Kasumi-1 (cell line): ENCODE measurements at regions not wholly inside any gene's neighbourhood (a gene's known extent, or its start where the extent isn't known, plus 50 kb on each side); places are given as distances from the start of the nearest gene placed in this dataset.
A peak's percentile ranks its signal among the peaks of the same experiment; 100 is the strongest.

Source experiments
- DNase-seq, 2 experiments: peaks; one replicate each; lab custom pipeline; 2025; lab: John Stamatoyannopoulos, UW

DNA sequence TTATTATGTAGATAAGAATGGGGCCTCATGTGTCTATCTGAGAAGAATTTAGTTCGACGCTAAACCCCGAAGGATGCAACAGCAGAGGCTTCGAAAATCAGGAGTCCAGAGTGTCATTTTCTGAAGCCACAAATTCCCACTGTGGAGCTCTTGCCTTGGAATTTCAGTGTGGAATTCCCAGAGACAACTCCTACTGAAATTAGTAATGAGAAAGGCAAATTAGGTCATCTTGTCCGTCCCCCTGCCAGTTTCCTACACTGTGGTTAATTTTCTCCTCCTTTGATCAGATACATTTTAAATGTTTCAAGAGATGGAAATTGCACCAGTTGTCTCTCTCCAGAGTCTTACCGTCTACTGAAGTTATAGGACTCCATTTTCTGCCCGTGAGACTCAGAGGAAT, 633.6 kb downstream of the BNC2 start:
- no peak for DNase-seq

DNA sequence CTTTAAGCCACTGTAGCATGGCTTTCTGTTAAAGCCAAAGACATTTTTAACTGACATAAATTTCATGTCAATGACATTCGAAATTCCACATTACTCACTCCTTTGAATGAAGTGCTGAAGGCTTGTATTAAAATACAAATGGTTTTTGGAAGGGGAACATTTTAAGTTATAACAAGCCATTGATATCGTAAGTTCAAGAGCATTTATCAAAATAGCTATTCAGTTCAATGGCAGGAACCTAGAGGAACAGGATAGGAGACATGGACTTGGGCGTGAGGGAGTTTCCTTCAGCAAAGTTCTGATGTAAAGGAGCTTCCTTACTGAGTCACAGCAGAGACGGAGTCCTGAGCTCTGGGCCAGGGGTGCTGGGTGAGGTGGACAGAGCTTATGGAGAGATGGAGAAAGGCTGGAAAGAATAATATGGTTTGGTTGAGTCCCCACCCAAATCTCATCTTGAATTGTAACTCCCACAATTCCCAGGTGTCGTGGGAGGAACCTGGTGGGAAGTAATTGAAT, 631.8 kb downstream of the BNC2 start:
- DNase-seq: no peak

DNA sequence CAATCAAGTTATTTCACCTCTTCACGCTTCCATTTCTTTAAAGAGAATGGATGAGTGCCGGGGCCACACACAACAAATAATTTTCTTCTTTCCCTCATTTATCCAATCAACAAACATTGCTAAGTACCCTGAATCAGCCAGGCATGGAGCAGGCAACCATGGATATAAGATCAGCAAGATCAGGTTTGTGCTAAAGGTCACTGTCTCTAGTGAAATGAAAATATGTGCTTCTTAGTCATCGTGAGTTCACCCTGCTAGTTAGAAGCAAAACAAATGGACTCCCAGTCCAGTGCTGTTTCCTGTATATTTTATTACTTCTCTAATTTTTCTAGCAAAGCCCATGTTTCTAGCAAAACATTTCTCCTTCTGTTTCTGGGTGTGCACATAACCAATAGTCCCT, 629.2 kb downstream of the BNC2 start:
- DNase-seq: no peak

DNA sequence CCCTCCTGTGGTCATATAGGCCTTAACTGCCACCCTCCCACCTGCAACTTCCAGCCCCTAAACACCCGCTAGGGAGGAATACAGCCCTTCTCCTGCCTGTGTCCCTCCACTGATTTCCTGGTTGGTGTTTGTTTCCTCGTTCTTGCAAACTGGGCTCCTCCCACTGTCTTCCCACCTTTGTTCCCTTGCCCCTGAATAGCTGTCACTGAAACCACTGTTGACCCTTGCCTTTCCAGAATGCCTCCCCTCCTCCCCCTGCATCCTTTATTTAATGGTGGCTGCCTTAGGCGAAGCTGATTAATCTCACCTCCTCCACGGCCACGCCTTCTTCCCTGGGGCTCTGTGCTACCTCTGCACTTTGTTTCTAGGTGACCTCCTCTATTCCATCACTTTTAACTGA, 626.7 kb downstream of the BNC2 start:
- no peak for DNase-seq

DNA sequence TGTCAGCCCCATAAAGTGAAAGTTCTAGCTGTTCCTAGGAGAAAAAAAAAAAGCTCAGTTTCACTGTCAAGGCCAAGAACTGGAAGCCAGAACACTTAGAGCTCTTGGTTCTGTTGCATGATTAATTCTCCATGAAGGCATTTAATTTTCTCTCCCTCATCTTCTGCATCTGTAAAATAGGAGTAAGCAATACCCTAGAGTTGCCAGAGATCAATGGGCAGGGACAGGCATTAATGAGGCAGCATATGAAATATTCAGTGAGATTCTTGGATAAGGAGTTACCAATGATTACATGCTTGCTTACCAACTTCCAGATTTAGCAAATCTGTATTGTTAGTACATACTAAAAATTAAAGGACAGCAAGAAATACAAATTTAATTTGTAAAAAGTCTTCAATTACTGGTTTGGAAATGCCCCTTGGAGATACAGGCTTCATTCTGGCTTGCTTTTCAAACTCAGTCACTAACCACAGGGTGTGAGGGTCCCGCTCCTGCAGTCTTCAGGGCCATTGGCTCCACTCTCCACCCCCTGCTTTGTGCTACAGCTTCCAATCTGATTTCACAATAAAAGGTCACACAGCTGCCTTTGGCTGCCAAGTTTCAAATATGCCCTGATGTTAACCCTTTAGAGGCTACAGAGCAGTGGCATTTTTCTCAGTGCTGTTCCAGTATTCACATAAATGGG, 624.6 kb downstream of the BNC2 start:
- DNase-seq: no peak

DNA sequence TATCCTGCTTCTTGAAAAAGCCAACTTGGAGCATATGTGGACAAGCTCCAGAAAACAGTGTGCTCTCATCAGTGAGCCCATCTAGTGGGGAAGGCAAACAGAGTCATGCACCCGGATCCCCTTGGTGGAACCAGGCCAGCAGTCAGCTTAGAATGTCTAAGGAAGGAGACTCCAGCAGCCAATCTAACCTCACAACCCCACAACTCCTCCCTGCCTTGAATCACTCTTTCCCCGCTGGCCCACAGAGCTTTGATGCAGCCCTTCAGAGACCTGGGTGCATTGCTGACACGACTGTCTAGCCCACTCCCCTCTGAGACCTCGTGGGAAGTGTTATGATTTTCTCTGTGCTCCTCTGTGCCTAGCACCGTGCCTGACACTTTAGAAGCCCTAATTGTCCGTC, 623.7 kb downstream of the BNC2 start:
- no peak for DNase-seq

DNA sequence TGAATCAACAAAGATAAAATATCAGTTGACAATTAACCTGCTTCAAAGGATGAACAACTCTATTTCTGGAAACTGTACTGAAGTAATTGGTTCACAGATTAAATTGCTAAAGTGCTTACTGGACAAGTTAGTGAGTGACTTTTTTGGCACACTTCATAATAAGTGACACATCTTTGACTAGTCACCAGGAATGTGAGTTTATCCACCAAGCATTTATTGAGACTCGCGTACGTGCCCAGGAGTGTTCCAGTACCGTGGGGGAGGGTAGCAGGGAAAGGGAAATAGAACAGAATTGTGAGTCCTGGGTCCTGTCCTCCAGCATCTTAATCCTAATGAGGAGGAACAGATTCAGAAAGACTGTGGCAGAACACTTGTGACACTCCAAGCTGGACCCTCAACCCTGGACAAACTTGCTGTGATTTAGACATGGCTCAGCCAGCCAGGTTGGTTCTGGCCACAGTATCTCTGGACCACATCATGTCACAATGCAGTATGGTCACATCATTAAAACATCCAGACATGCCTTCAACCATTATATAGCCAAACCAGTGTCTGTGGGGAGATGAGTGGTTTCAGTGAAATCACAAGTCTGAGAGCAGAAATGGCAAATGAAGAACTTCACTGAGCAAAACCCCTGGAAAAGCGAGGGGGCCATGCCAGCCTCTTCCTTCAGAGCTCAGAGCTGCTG, 623.1 kb downstream of the BNC2 start:
- DNase-seq: no peak

DNA sequence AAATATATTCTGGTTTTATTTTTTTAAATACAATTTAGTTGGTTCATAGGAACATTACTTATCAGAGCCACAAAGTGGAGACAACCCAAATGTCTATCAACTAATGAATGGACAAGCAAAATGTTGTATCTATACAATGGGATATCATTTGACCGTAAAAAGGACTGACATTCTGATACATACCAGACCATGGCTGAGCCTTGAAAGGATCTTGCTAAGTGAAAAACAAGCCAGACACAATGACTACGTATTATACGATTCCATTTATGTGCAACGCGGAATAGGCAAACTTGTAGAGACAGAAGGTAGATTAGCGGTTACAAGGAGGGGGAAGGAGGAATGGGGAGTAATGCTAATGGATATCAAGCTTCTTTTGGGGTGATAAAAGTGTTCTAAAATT, 621.6 kb downstream of the BNC2 start:
- no peak for DNase-seq

DNA sequence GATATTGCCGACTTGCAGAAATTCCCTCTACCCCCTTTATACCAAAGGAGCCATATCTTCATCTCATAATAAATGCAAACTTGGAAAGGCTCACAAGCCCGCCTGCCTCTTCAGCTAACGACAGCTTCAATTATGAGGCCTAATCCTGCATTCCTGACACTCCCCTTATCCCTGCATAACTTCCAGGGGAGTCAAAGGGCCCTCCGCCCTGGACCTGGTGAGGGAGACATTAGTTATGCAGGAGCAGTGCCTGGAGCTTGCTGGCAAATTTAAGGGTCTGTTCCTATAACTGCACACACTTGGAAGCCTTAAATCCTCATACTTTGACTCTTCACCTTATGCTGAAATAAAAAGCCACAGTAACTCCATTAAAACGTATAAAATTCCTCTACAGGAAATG, 617.9 kb downstream of the BNC2 start:
- DNase-seq: no peak

DNA sequence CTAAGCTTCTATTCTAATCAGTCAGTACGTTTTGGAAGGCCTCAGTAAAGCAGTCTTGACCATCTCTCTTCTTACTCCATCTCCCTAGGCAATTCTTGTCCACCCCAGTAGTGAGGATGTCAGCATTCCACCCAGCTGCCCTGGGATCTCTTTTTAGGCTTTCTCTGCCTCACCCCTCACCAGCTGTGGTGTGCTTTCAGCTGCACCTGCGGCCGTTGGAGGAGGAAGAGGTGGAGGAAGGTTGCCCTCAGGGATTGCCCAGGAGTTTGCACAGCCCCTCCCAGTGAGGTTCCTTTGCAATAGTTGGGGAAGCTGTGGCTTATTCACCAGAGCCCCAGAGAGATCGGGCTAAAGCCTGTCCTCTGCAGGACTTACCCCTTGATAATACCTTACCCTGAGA, 615.8 kb downstream of the BNC2 start:
- no peak for DNase-seq

DNA sequence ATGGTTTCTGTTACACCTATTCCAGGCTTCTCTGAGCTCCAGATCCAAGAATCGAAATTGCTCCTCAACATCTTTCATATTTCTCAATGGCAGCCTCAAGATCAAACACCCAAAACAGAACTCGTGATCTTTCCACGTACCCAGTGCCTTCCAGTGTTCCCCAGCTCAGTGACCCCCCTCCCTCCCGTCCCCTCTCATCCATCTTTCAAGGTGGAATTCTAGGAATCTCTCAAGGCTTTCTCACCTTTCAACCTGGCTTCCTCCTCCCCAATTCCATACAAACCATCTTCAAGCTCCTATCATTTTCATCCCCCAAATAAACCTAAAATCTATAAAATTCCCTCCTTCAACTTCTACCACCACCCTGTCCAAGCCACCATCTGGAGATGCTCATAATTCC, 615.3 kb downstream of the BNC2 start:
- DNase-seq: no peak

DNA sequence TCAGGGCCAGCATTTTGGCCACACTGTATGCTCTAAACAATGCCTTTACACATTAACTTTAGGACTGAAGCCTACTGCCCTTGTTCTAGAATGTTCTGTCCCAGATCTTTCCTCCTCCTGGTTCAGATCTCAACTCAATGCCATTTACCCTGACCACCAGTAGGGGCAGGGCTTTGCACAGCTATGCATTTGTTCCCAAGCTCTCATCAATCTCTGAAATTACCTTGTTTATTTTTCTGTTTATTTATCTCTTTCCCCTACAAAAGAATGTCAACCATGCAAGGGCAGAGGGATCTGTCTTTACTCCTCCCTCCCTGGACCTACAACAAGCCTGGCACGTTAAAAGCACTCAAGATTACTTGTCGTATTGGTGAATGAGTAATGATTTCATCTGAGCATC, 612.9 kb downstream of the BNC2 start:
- no peak for DNase-seq

DNA sequence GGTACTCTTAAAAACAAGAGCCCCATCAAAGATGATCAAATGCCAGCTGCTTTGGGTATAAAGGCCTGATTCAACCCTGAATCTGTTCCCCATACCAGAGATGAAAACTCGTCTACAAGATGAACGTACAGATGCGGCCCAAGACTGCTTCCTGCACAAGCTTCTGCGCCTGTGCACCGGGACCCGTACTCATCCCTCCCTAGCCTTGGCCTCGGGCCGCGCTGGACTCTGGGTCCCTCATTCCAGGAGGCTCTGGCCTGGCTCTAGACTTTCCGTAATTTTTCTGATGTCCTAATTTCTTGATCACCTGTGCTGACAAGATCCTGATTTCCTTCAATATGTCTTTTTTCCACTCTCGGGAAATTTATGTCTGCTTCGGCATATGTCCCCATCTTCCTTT, 612.3 kb downstream of the BNC2 start:
- DNase-seq: no peak

DNA sequence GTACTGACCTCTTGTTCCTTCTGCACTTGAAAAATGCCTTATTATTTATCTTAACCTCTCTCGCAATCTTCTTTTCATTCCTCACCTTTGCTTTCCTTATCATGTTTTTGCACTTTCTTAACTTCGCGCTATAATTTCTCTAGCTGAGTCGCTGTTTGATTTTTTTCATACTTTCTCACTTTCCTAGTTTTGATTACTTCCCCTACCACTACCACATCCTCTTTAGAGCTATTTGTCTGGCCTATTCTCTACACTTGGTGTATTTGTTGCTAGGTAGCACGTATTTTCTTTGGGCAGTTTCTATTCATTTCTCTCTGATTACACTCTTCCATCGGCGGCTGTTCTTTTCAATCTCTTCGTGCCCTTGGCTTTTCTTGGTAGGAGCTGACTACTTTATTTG, 611.8 kb downstream of the BNC2 start:
- DNase-seq: peak; percentile 1 to 24

DNA sequence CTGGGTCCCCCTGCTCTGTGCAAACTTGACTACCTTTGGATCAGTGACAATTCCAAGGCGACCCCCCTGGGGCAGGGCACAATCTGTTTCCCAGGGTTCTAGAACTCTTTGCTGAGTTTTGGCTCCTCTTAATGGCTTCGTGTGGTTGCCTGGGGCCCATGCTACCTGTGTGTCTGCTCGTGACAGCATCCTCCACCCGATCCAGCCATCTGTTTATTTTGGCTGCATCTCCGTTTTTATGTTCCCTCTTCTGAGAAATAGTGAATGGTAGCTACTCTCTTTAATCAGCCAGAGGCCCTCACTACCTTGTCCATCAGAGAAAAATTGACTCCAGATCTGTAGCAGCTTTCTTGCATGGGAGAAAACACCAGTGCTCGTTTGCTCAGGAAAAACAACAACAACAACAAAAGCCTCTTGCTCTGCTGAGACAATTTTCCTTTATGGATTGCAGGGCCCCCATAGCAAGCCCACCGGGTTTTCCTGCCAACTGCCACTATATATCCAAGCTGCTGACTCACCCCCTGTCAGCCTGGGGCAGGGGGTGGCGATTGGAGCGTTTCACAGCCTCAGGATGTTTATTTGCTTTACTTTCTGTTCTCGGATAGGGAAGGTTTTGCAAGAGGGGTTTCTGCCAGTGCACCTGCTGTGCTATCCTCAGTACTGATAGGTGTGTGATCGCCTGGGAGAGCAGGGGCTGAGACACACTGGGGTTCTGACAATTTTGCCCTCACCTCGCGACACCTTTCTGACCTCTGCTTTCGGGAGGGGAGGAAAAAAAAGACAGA, 607.8 kb downstream of the BNC2 start:
- no peak for DNase-seq

DNA sequence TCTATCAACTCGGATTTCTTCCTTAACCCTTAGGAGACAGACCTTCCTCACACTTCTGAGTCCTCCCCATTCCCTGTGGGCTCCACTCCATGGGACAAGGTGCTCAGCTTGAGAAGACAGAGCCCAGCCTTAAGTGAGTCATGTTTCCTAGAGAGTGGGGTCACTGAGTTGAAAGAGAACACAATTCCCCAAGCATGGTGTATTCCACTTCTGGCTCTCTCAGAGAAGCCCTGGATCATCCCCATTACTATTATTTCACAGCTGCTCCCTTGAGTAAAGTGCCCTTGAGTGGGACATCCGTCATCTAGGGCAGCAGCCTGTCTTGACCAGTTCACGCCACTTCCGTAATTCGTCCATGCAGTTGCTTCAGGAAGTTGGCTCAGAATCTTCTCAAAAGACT, 604.8 kb downstream of the BNC2 start:
- no peak for DNase-seq

DNA sequence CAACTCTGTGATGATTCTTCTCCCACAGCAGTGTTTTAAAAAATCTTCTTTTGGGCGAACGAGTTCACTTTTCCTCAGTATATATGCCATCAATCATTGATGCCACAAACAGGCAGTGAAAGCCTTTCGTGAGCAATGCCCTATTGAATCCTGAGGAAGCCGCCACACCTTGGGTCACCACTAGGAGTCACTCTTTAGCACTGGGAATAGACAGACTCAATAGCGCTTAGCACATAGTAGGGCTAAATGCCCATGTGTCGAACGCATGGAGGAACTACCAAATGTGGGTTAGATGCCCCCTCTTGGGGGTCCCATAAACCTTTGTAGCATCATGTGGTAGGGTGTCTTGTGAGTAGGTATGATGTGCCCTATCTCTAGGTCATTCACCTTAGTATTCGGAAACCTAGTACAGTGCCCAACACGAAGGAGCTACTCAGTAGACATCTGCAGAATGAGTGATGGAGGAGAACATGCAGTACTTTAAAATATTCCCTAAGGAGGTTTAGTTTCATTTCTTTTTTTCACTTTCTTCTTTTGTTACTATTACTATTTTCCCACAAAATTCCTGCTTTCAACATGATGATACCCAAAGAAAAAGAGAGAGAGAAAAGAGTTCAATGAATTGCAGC, 603.7 kb downstream of the BNC2 start:
- no peak for DNase-seq

DNA sequence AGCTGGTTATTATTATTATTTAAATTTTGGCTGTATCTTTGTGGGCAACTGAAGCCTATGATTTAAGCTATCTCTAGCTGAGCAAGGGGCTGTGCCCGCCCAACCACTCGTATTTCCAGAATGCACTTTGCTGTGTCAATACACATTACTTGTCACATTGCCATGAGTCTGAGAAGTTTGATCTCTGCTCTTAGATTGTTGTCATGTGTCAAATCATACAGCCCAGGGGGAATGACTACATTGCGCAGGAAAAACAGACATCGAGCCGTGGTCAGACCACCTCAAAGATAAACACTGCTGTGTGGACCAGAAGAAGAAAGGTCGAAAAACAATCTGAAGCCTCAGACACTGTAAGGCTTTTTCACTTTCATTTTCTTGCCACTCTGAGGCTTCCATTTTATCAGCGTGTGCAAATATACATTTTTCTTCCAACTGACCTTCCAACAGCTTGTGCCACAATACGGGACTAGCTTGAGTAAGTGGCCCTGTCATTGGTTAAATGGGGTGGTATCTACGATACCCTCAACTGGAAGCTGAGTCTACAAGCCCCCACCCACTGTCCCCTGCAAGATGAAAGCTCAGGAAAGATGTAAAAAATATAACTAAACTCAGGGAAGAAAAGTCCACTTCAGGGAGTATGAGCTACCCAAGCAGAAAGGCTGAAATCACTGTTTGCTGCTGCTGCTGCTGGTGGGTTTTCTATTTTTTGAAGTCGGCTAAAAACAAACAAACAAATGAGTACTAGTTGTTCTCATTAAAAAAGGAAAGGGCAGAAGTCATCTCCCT, 603.0 kb downstream of the BNC2 start:
- no peak for DNase-seq

DNA sequence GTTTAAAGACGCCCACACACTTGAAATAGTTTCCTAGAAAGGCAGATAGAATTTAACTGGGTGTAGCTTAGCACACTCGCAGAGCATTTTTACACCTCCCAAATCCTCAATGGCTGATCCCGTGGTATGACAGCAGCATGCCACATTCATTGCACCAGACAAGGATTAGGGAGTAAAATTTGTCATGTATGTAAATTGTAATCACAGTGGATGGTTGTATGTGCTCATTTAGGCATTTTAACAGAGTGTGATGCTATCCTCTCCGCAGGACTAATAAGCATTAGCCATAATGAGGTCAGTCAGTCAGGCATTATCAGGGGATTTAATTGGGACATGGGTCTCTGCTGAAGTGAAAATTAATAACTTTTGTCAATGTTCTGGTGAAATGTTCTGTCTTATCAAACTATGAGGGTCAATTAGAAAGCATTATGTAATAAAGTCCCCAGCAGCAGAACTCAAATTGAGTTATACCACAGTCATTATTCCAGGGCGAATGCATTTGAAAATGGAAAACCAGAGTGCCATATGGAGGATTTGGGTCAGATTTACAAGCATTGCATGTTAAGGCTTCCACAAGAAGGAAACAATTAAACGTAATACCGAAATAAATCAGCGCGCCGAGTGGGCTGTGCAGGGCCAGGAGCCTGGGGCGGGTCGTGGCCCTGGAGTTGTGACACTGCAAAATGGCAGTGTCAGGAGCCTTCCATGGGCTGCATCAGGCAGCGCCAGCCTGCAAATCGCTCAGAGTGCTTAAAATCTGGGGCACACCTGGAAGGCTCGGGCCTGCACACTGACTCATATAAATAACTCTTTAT, 602.2 kb downstream of the BNC2 start:
- no peak for DNase-seq

DNA sequence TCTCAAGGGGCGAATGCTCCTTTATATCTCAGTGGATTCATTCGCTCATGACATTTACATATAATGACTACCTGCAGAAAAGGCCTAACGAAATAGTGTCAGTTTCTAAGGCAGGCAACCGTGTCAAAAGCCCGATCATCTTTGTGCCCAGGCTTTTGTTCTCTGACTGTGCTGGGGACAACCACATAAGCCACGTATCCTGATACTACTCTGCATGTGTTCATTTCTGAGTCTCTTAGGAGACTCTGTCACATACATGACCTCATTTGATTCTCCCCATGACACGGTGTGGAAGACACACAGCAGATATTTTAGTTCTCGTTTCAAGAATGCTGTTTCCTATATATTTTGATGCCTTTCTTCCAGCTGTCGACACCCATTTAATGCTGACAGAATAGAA, 598.5 kb downstream of the BNC2 start:
- no peak for DNase-seq

DNA sequence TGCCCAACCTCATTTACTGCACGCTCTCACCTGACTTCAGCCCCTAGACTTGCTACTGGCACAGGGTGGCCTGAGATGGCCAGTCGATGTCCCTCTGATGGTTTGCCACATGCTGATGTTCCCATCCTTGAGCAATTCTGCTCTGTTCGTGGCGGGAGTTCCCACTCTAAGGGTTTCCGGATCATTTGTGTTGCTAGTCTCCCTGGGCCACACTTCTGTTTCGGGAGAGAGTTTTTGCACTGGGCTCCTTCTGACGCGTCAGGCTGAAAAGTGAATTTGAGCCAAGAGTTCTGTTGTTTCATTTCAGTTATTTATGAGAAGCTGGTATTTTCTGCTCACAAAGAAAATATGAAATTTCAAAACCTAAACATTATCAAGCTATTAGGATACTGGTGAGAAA, 597.7 kb downstream of the BNC2 start:
- no peak for DNase-seq
